NCI-H128 (cell line): ENCODE measurements at regions not wholly inside any gene's neighbourhood (a gene's known extent, or its start where the extent isn't known, plus 50 kb on each side); places are given as distances from the start of the nearest gene placed in this dataset.

Source experiments
- DNase-seq: peaks from one replicate; lab custom pipeline; 2025; ENCODE audit not compliant: unreplicated experiment; lab: John Stamatoyannopoulos, UW

- DNase-seq, result no peak
Observed at GRCh38 chr5:174664180-174664850, 60.1 kb upstream of the MSX2 start.

DNA sequence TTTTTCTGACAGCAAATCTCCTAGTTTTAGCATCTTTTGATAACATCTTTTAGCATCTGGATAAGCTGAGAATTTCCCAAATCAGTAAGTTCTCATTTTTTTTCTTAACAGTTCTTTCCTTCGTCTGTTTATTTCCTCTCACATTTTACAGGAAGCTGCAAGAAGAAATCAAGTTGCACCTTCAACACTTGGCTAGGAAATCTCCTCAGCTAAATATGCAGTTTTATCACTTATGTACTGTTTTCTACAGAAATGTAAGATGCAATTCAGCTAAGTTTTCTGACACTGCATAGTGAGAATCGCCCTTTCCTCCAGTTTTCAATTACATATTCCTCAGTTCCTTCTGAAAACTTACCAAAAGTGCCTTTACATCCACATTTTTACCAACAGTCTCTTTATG lies 59.0 kb upstream of the MSX2 start:
- DNase-seq, result no peak

DNA sequence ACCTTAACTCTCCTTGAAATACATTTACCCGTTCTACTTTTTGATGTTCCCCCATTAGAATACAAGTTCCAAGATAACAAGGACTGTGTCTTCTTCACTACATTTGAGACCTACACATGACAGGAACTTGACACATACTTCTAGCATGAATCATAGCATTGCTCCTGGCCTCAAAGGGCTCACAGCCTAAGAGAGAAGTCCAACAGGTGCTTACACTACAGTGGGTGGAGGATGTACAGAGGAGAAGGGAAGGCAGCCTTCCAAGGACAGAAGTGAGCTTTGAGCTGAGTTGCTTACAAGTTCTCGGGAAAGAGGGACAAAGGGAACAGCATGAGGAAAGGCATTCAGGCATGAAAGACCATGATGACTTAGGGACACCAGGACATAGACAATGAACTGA lies 56.9 kb upstream of the MSX2 start:
- DNase-seq, result no peak

DNA sequence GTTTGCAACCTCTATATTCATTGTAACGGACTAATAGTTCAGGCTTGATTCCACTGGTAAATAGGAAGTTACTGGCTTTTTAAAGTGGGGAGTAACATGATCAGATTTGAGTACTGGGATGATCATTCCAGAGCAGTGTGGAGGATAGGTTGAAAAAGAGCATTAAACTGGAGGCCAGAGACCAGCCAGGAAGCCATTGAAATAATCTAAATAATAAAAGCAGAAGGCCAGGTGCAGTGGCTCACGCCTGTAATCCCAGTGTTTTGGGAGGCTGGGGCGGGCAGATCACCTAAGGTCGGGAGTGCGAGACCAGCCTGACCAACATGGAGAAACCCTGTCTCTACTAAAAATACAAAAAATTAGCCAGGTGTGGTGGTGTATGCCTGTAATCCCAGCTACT lies 56.0 kb upstream of the MSX2 start:
- no peak for DNase-seq
